MCF 10A (cell line): ENCODE measurements at regions not wholly inside any gene's neighbourhood (a gene's known extent, or its start where the extent isn't known, plus 50 kb on each side); places are given as distances from the start of the nearest gene placed in this dataset.

Source experiments
- BruUV-seq: library from RNA; stranded (reverse); fragments of 400-500 nt; replicated peaks from 2 replicates; lab custom pipeline; 2021; lab: Mats Ljungman, UMichigan
- CTCF ChIA-PET: fragments of 300-600 bp; sonication (Branson Sonifier 250); formaldehyde crosslinking; extraction: SDS; loops from one replicate; lab custom pipeline; 2021; ENCODE audit warnings: antibody characterized with exemption, inconsistent platforms; lab: Yijun Ruan, JAX
- POLR2A ChIA-PET: fragments of 300-600, 350-650 bp; sonication (Branson Sonifier 250); formaldehyde crosslinking; extraction: SDS; loops from one replicate; lab custom pipeline; 2020; ENCODE audit warnings: antibody characterized with exemption, inconsistent platforms; lab: Yijun Ruan, JAX
- DNase-seq: peaks from one replicate; pipeline ENCODE4 v3.0.0-alpha.2; 2018; ENCODE audit not compliant: unreplicated experiment
- H3K27ac Mint-ChIP-seq: one replicate; pipeline ENCODE4 v1.8.0; 2022; ENCODE audit warnings: mild to moderate bottlenecking, low read depth, mixed read lengths; ENCODE audit not compliant: unreplicated experiment
- H3K27me3 Mint-ChIP-seq: one replicate; pipeline ENCODE4 v1.8.0; 2022; ENCODE audit warnings: mixed read lengths; ENCODE audit not compliant: insufficient read depth, unreplicated experiment
- H3K36me3 Mint-ChIP-seq: one replicate; pipeline ENCODE4 v1.8.0; 2022; ENCODE audit warnings: mild to moderate bottlenecking, moderate library complexity, mixed read lengths; ENCODE audit not compliant: insufficient read depth, unreplicated experiment
- H3K4me1 Mint-ChIP-seq: one replicate; pipeline ENCODE4 v1.8.0; 2022; ENCODE audit warnings: mixed read lengths; ENCODE audit not compliant: insufficient read depth, unreplicated experiment
- H3K4me3 Mint-ChIP-seq: one replicate; pipeline ENCODE4 v1.8.0; 2022; ENCODE audit warnings: mild to moderate bottlenecking, moderate library complexity, mixed read lengths; ENCODE audit not compliant: unreplicated experiment
- H3K9me3 Mint-ChIP-seq: one replicate; pipeline ENCODE4 v1.8.0; 2022; ENCODE audit warnings: mixed read lengths; ENCODE audit not compliant: unreplicated experiment
- CTCF ChIP-seq: fragments of 200-600 bp; IDR thresholded peaks from one replicate; pipeline ENCODE4 v1.8.0; 2022; ENCODE audit warnings: antibody characterized with exemption, mild to moderate bottlenecking; ENCODE audit not compliant: unreplicated experiment
- intact Hi-C: fragments of 100-400 bp; cut with micrococcal nuclease; formaldehyde crosslinking; loops from 2 replicates; pipeline ENCODE4 v1.14.1; 2022

- intact Hi-C loops: no loop called here
- no peak for DNase-seq
- no peak overlapping the region for H3K4me3 Mint-ChIP-seq
- ChIA-PET CTCF (interaction anchor here (0.9 kb wide), 1 partner anchor 22 kb away, joined by 4 read pairs; no protein-coding TSS in a partner anchor), POLR2A (interaction anchor here (0.7 to 1.5 kb wide), 2 partner anchors 10 to 50 kb away, joined by 3 read pairs; no protein-coding TSS in a partner anchor)
- no peak for TF ChIP-seq CTCF
- no peaks in the 10 kb centered on the region for H3K4me1 Mint-ChIP-seq
- no peaks in the 10 kb centered on the region for H3K27me3 Mint-ChIP-seq
- H3K27ac Mint-ChIP-seq: no peak overlapping the region
- no TSS peak for BruUV-seq
- peaks cover 7% of the 10 kb centered on the region for H3K9me3 Mint-ChIP-seq
- no peaks in the 10 kb centered on the region for H3K36me3 Mint-ChIP-seq
These were observed 116.0 kb upstream of the PTPRR start for GRCh38 chr12:71036526-71036925.

GRCh38 chr12:71032933-71033332 lies 112.4 kb upstream of the PTPRR start:
- H3K4me3 Mint-ChIP-seq: no peak overlapping the region
- no peaks in the 10 kb centered on the region for H3K27me3 Mint-ChIP-seq
- no TSS peak for BruUV-seq
- no peak for TF ChIP-seq CTCF
- DNase-seq: no peak
- intact Hi-C loops: no loop called here
- POLR2A ChIA-PET: no interaction called here
- no peak overlapping the region for H3K27ac Mint-ChIP-seq
- H3K9me3 Mint-ChIP-seq: peaks cover 7% of the 10 kb centered on the region
- no peaks in the 10 kb centered on the region for H3K4me1 Mint-ChIP-seq
- CTCF ChIA-PET: interaction anchor here (0.7 to 1.1 kb wide), 3 partner anchors 40 to 359 kb away, joined by 3 to 4 read pairs (median 3); no protein-coding TSS in a partner anchor
- H3K36me3 Mint-ChIP-seq: no peaks in the 10 kb centered on the region

- no peak overlapping the region for H3K4me3 Mint-ChIP-seq
- POLR2A ChIA-PET: interaction anchor here (1.3 kb wide), 1 partner anchor 9 kb away, joined by 4 read pairs; no protein-coding TSS in a partner anchor
- H3K4me1 Mint-ChIP-seq: no peaks in the 10 kb centered on the region
- H3K36me3 Mint-ChIP-seq: no peaks in the 10 kb centered on the region
- intact Hi-C loops: no loop called here
- no peak for TF ChIP-seq CTCF
- no peaks in the 10 kb centered on the region for H3K27me3 Mint-ChIP-seq
- CTCF ChIA-PET: interaction anchor here (0.5 to 1.6 kb wide), 2 partner anchors 21 to 160 kb away, joined by 3 to 5 read pairs; no protein-coding TSS in a partner anchor
- H3K9me3 Mint-ChIP-seq: peaks cover 7% of the 10 kb centered on the region
- H3K27ac Mint-ChIP-seq: no peak overlapping the region
- no TSS peak for BruUV-seq
- DNase-seq: no peak
These were observed 108.8 kb upstream of the PTPRR start for GRCh38 chr12:71029302-71029701.

GRCh38 chr12:71027856-71028255 lies 107.3 kb upstream of the PTPRR start:
- BruUV-seq: no TSS peak
- CTCF ChIA-PET: no interaction called here
- Mint-ChIP-seq H3K27ac (no peak overlapping the region), H3K9me3 (no peaks in the 10 kb centered on the region), H3K36me3 (no peaks in the 10 kb centered on the region), H3K4me3 (no peak overlapping the region), H3K4me1 (no peaks in the 10 kb centered on the region), H3K27me3 (no peaks in the 10 kb centered on the region)
- TF ChIP-seq CTCF: no peak
- POLR2A ChIA-PET: no interaction called here
- intact Hi-C loops: no loop called here
- no peak for DNase-seq
